Naive thymus-derived CD4-positive, alpha-beta T cell (primary cell): ENCODE measurements at regions not wholly inside any gene's neighbourhood (a gene's known extent, or its start where the extent isn't known, plus 50 kb on each side); places are given as distances from the start of the nearest gene placed in this dataset.

ENCODE experiments used
- ATAC-seq: fragments of 150-1000 bp; cut with Tn5 transposase; 2 replicates; pipeline ENCODE4 v1.10.0; 2021; ENCODE audit warnings: mild to moderate bottlenecking, moderate library complexity
- CTCF ChIA-PET: fragments of 350-600 bp; sonication (Branson Sonifier 250); formaldehyde crosslinking; loops from one replicate; lab custom pipeline; 2021; ENCODE audit warnings: antibody characterized with exemption; lab: Charles Lee
- POLR2A ChIA-PET: fragments of 350-600 bp; sonication (Branson Sonifier 250); formaldehyde crosslinking; loops from one replicate; lab custom pipeline; 2021; ENCODE audit warnings: antibody characterized with exemption, inconsistent platforms; lab: Charles Lee
- DNase-seq, 9 donors: peaks; one replicate each; pipeline versions ENCODE4 v3.0.0 to v3.0.0-alpha.2; 2020 to 2022; ENCODE audit warnings: mixed read lengths in 1 of 9
- H3K27ac ChIP-seq: one replicate; pipeline ENCODE4 v1.7.0; 2013; ENCODE audit warnings: mild to moderate bottlenecking, low read depth, low read length, moderate library complexity
- H3K27me3 ChIP-seq, 2 donors: one replicate each; pipeline ENCODE4 v1.7.0; 2013; ENCODE audit warnings: low read length in 2 of 2, mild to moderate bottlenecking in 2 of 2, moderate library complexity in 2 of 2; ENCODE audit not compliant: control insufficient read depth in 2 of 2, insufficient read depth in 2 of 2
- H3K36me3 ChIP-seq, 3 experiments: 1 replicate in 2 of 3; 2 replicates in 1 of 3; pipeline ENCODE4 v1.7.0; 2013; ENCODE audit warnings: low read length in 3 of 3, mild to moderate bottlenecking in 3 of 3, moderate library complexity in 1 of 3; ENCODE audit not compliant: insufficient read depth in 3 of 3, control insufficient read depth in 2 of 3
- H3K4me1 ChIP-seq, 2 donors: one replicate each; pipeline ENCODE4 v1.7.0; 2013; ENCODE audit warnings: low read length in 2 of 2, mild to moderate bottlenecking in 2 of 2, moderate library complexity in 1 of 2; ENCODE audit not compliant: control insufficient read depth in 2 of 2, insufficient read depth in 2 of 2
- H3K4me3 ChIP-seq: 2 replicates; pipeline ENCODE4 v1.7.0; 2013; ENCODE audit warnings: mild to moderate bottlenecking, low read length
- H3K9me3 ChIP-seq, 3 experiments: 1 replicate in 2 of 3; 2 replicates in 1 of 3; pipeline ENCODE4 v1.7.0; 2013; ENCODE audit warnings: low read length in 3 of 3; ENCODE audit not compliant: control insufficient read depth in 2 of 3
- H3K27ac Mint-ChIP-seq, 9 donors: one replicate each; pipeline ENCODE4 v1.8.0; 2020 to 2022; ENCODE audit warnings: mixed read lengths in 9 of 9, mild to moderate bottlenecking in 8 of 9, moderate library complexity in 5 of 9, inconsistent platforms in 2 of 9
- H3K27me3 Mint-ChIP-seq, 5 donors: one replicate each; pipeline ENCODE4 v1.8.0; 2021 to 2022; ENCODE audit warnings: mixed read lengths in 5 of 5, mild to moderate bottlenecking in 1 of 5
- H3K36me3 Mint-ChIP-seq, 5 donors: one replicate each; pipeline ENCODE4 v1.8.0; 2020 to 2022; ENCODE audit warnings: mixed read lengths in 5 of 5, mild to moderate bottlenecking in 3 of 5, inconsistent platforms in 1 of 5
- H3K4me1 Mint-ChIP-seq, 7 donors: one replicate each; pipeline ENCODE4 v1.8.0; 2020 to 2022; ENCODE audit warnings: mixed read lengths in 7 of 7, mild to moderate bottlenecking in 3 of 7, inconsistent platforms in 1 of 7
- H3K4me3 Mint-ChIP-seq, 10 donors: one replicate each; pipeline ENCODE4 v1.8.0; 2020 to 2022; ENCODE audit warnings: mild to moderate bottlenecking in 10 of 10, mixed read lengths in 10 of 10, moderate library complexity in 6 of 10, inconsistent platforms in 2 of 10
- H3K9me3 Mint-ChIP-seq, 11 donors: one replicate each; pipeline ENCODE4 v1.8.0; 2020 to 2022; ENCODE audit warnings: mixed read lengths in 11 of 11, mild to moderate bottlenecking in 4 of 11, inconsistent platforms in 1 of 11, moderate library complexity in 1 of 11
- intact Hi-C, 2 donors: fragments of 100-400 bp; cut with micrococcal nuclease; formaldehyde crosslinking; loops; one replicate each; pipeline ENCODE4 v1.15.1; 2023

GRCh38 chr18:73296686-73297085 lies 428.9 kb upstream of the NETO1 start:
- Histone ChIP-seq H3K27me3 (no peaks in the 10 kb centered on the region), H3K4me3 (no peak overlapping the region), H3K9me3 (no peaks in the 10 kb centered on the region), H3K27ac (no peak overlapping the region), H3K36me3 (no peaks in the 10 kb centered on the region), H3K4me1 (no peaks in the 10 kb centered on the region)
- Mint-ChIP-seq H3K4me3 (no peak overlapping the region), H3K27me3 (no peaks in the 10 kb centered on the region), H3K9me3 (peaks cover 0 to 5% (median 0%) of the 10 kb centered on the region in 11 donors), H3K27ac (no peak overlapping the region), H3K4me1 (no peaks in the 10 kb centered on the region), H3K36me3 (no peaks in the 10 kb centered on the region)
- ChIA-PET CTCF (no interaction called here), POLR2A (no interaction called here)
- intact Hi-C loops: no loop called here
- no peak for DNase-seq
- no peak for ATAC-seq

- H3K27me3 ChIP-seq: no peaks in the 10 kb centered on the region
- no peak overlapping the region for H3K27ac ChIP-seq
- H3K9me3 Mint-ChIP-seq: peaks cover 0 to 5% (median 0%) of the 10 kb centered on the region in 11 donors
- ATAC-seq: no peak
- H3K36me3 ChIP-seq: no peaks in the 10 kb centered on the region
- no peak overlapping the region for H3K27ac Mint-ChIP-seq
- intact Hi-C loops: no loop called here
- no peak overlapping the region for H3K4me3 ChIP-seq
- H3K4me1 Mint-ChIP-seq: no peaks in the 10 kb centered on the region
- H3K27me3 Mint-ChIP-seq: no peaks in the 10 kb centered on the region
- H3K36me3 Mint-ChIP-seq: no peaks in the 10 kb centered on the region
- ChIA-PET POLR2A (no interaction called here), CTCF (no interaction called here)
- H3K9me3 ChIP-seq: no peaks in the 10 kb centered on the region
- no peaks in the 10 kb centered on the region for H3K4me1 ChIP-seq
- no peak for DNase-seq
- H3K4me3 Mint-ChIP-seq: no peak overlapping the region
Measured at GRCh38 chr18:73292156-73292555, 424.4 kb upstream of the NETO1 start.

GRCh38 chr18:73288813-73289212 lies 421.0 kb upstream of the NETO1 start:
- H3K36me3 Mint-ChIP-seq: no peaks in the 10 kb centered on the region
- no peaks in the 10 kb centered on the region for H3K27me3 Mint-ChIP-seq
- POLR2A ChIA-PET: no interaction called here
- Histone ChIP-seq H3K4me1 (no peaks in the 10 kb centered on the region), H3K36me3 (no peaks in the 10 kb centered on the region), H3K4me3 (no peak overlapping the region), H3K9me3 (no peaks in the 10 kb centered on the region), H3K27ac (no peak overlapping the region), H3K27me3 (no peaks in the 10 kb centered on the region)
- DNase-seq (no peak), ATAC-seq (no peak)
- H3K27ac Mint-ChIP-seq: no peak overlapping the region
- peaks cover 0 to 7% (median 0%) of the 10 kb centered on the region in 11 donors for H3K9me3 Mint-ChIP-seq
- CTCF ChIA-PET: no interaction called here
- H3K4me1 Mint-ChIP-seq: no peaks in the 10 kb centered on the region
- intact Hi-C loops: no loop called here
- H3K4me3 Mint-ChIP-seq: no peak overlapping the region

- Mint-ChIP-seq H3K4me3 (no peak overlapping the region), H3K4me1 (no peaks in the 10 kb centered on the region), H3K27me3 (no peaks in the 10 kb centered on the region), H3K9me3 (peaks cover 0 to 10% (median 0%) of the 10 kb centered on the region in 11 donors), H3K36me3 (no peaks in the 10 kb centered on the region), H3K27ac (no peak overlapping the region)
- ChIA-PET CTCF (no interaction called here), POLR2A (no interaction called here)
- Histone ChIP-seq H3K27me3 (no peaks in the 10 kb centered on the region), H3K36me3 (no peaks in the 10 kb centered on the region), H3K27ac (no peak overlapping the region), H3K4me3 (no peak overlapping the region), H3K9me3 (no peaks in the 10 kb centered on the region), H3K4me1 (no peaks in the 10 kb centered on the region)
- DNase-seq (no peak), ATAC-seq (no peak)
- intact Hi-C loops: no loop called here
Measured at GRCh38 chr18:73286584-73286983, 418.8 kb upstream of the NETO1 start.

- Histone ChIP-seq H3K27ac (no peak overlapping the region), H3K4me1 (no peaks in the 10 kb centered on the region), H3K9me3 (no peaks in the 10 kb centered on the region), H3K36me3 (no peaks in the 10 kb centered on the region), H3K27me3 (no peaks in the 10 kb centered on the region), H3K4me3 (no peak overlapping the region)
- CTCF ChIA-PET: no interaction called here
- Mint-ChIP-seq H3K9me3 (peaks cover 0 to 12% (median 5%) of the 10 kb centered on the region in 11 donors), H3K4me1 (no peaks in the 10 kb centered on the region), H3K36me3 (no peaks in the 10 kb centered on the region), H3K27me3 (no peaks in the 10 kb centered on the region), H3K4me3 (no peak overlapping the region), H3K27ac (no peak overlapping the region)
- ATAC-seq (no peak), DNase-seq (no peak)
- POLR2A ChIA-PET: no interaction called here
- intact Hi-C loops: no loop called here
Measured at GRCh38 chr18:73283788-73284187, 416.0 kb upstream of the NETO1 start.

- POLR2A ChIA-PET: no interaction called here
- intact Hi-C loops: no loop called here
Measured at GRCh38 chr18:73283032-73283431, 415.2 kb upstream of the NETO1 start.

GRCh38 chr18:73279498-73279897 lies 411.7 kb upstream of the NETO1 start:
- no peaks in the 10 kb centered on the region for H3K9me3 ChIP-seq
- no peaks in the 10 kb centered on the region for H3K27me3 ChIP-seq
- H3K4me1 Mint-ChIP-seq: no peaks in the 10 kb centered on the region
- DNase-seq (no peak), ATAC-seq (no peak)
- H3K9me3 Mint-ChIP-seq: peaks cover 0 to 19% (median 4%) of the 10 kb centered on the region in 11 donors
- peaks cover 0 to 6% (median 0%) of the 10 kb centered on the region in 5 donors for H3K36me3 Mint-ChIP-seq
- intact Hi-C loops: no loop called here
- H3K36me3 ChIP-seq: no peaks in the 10 kb centered on the region
- no peak overlapping the region for H3K27ac ChIP-seq
- ChIA-PET POLR2A (no interaction called here), CTCF (no interaction called here)
- no peak overlapping the region for H3K27ac Mint-ChIP-seq
- H3K4me3 ChIP-seq: no peak overlapping the region
- H3K4me3 Mint-ChIP-seq: no peak overlapping the region
- H3K4me1 ChIP-seq: no peaks in the 10 kb centered on the region
- no peaks in the 10 kb centered on the region for H3K27me3 Mint-ChIP-seq

More at GRCh38 chr18:73283032-73283431, 415.2 kb upstream of the NETO1 start:
- H3K4me3 Mint-ChIP-seq: no peak overlapping the region
- H3K4me1 Mint-ChIP-seq: no peaks in the 10 kb centered on the region
- CTCF ChIA-PET: no interaction called here
- no peak overlapping the region for H3K27ac Mint-ChIP-seq
- no peaks in the 10 kb centered on the region for H3K27me3 ChIP-seq
- no peak overlapping the region for H3K4me3 ChIP-seq
- peaks cover 0 to 14% (median 5%) of the 10 kb centered on the region in 11 donors for H3K9me3 Mint-ChIP-seq
- H3K27ac ChIP-seq: no peak overlapping the region
- H3K36me3 ChIP-seq: no peaks in the 10 kb centered on the region
- ATAC-seq: no peak
- no peaks in the 10 kb centered on the region for H3K27me3 Mint-ChIP-seq
- H3K9me3 ChIP-seq: no peaks in the 10 kb centered on the region
- H3K4me1 ChIP-seq: no peaks in the 10 kb centered on the region
- no peak for DNase-seq
- peaks cover 0 to 6% (median 0%) of the 10 kb centered on the region in 5 donors for H3K36me3 Mint-ChIP-seq
